Coronary artery (tissue), 2 donors: ENCODE measurements at regions not wholly inside any gene's neighbourhood (a gene's known extent, or its start where the extent isn't known, plus 50 kb on each side); places are given as distances from the start of the nearest gene placed in this dataset.

ENCODE experiments used
- DNase-seq: peaks from one replicate; pipeline ENCODE4 v3.0.0-alpha.2; 2017; ENCODE audit warnings: low spot score
- H3K27ac ChIP-seq, 2 donors: fragments of 200-600 bp; sonication (generic); one replicate each; pipeline ENCODE4 v1.5.1; 2016 to 2019
- H3K4me3 ChIP-seq: fragments of 200-600 bp; sonication (generic); 2 replicates; pipeline ENCODE4 v1.5.1; 2016; ENCODE audit warnings: mild to moderate bottlenecking, moderate library complexity
- CTCF ChIP-seq: fragments of 200-600 bp; sonication (generic); IDR thresholded peaks from one replicate; pipeline ENCODE4 v1.5.1; 2019; ENCODE audit warnings: antibody characterized with exemption

GRCh38 chr10:126781450-126782216 lies 111.1 kb upstream of the C10orf90 start:
- H3K4me3 ChIP-seq: no peak overlapping the region
- no peak for DNase-seq

GRCh38 chr10:126783806-126784557 lies 113.5 kb upstream of the C10orf90 start:
- Histone ChIP-seq H3K4me3 (no peak overlapping the region), H3K27ac (no peak overlapping the region)
- no peak for TF ChIP-seq CTCF
- no peak for DNase-seq

More at GRCh38 chr10:126781450-126782216, 111.1 kb upstream of the C10orf90 start:
- no peak for TF ChIP-seq CTCF
- no peak overlapping the region for H3K27ac ChIP-seq

GRCh38 chr10:126787201-126787600 lies 116.7 kb upstream of the C10orf90 start:
- DNase-seq: no peak
- no peak overlapping the region for H3K4me3 ChIP-seq
- no peak for TF ChIP-seq CTCF
- no peak overlapping the region for H3K27ac ChIP-seq

GRCh38 chr10:126795318-126795717 lies 109.9 kb upstream of the DOCK1 start:
- Histone ChIP-seq H3K4me3 (no peak overlapping the region), H3K27ac (no peak overlapping the region)
- TF ChIP-seq CTCF: no peak
- DNase-seq: no peak

GRCh38 chr10:126798649-126799048 lies 106.6 kb upstream of the DOCK1 start:
- no peak for TF ChIP-seq CTCF
- H3K4me3 ChIP-seq: no peak overlapping the region
- no peak overlapping the region for H3K27ac ChIP-seq
- no peak for DNase-seq

GRCh38 chr10:126803394-126803793 lies 101.8 kb upstream of the DOCK1 start:
- TF ChIP-seq CTCF: no peak
- Histone ChIP-seq H3K4me3 (no peak overlapping the region), H3K27ac (no peak overlapping the region)
- no peak for DNase-seq

GRCh38 chr10:126804396-126804795 lies 100.8 kb upstream of the DOCK1 start:
- no peak for TF ChIP-seq CTCF
- no peak for DNase-seq
- H3K27ac ChIP-seq: no peak overlapping the region
- no peak overlapping the region for H3K4me3 ChIP-seq
